ENCODE measurements at regions not wholly inside any gene's neighbourhood (a gene's known extent, or its start where the extent isn't known, plus 50 kb on each side); places are given as distances from the start of the nearest gene placed in this dataset.

DNA sequence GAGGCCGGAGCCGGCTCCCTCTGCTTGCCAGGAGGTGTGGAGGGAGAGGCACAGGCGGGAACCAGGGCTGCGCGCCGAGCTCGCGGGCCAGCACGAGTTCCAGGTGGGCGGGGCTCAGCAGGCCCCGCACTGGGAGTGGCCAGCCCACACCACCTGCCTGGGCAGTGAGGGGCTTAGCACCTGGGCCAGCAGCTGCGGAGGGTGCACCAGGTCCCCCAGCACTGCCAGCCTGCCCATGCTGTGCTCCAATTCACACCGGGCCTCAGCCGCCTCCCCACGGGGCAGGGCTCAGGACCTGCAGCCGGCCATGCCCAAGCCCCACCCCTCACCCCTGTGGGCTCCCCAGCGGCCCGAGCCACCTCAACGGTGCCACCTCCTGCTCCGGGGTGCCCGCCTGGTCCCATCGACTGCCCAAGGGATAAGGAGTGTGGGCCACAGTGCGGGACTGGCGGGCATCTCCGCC lies 72.4 kb upstream of the PPP2R5C start:
- TF ChIP-seq PAX5 (IDR thresholded peaks at IDR 0.05; ENCODE audit: borderline replicate concordance, low read depth, low read length), result no peak
- TF ChIP-seq YY1 (IDR thresholded peaks at IDR 0.05; ENCODE audit: low read depth, low read length), result no peak
- TF ChIP-seq, protein P1, sequence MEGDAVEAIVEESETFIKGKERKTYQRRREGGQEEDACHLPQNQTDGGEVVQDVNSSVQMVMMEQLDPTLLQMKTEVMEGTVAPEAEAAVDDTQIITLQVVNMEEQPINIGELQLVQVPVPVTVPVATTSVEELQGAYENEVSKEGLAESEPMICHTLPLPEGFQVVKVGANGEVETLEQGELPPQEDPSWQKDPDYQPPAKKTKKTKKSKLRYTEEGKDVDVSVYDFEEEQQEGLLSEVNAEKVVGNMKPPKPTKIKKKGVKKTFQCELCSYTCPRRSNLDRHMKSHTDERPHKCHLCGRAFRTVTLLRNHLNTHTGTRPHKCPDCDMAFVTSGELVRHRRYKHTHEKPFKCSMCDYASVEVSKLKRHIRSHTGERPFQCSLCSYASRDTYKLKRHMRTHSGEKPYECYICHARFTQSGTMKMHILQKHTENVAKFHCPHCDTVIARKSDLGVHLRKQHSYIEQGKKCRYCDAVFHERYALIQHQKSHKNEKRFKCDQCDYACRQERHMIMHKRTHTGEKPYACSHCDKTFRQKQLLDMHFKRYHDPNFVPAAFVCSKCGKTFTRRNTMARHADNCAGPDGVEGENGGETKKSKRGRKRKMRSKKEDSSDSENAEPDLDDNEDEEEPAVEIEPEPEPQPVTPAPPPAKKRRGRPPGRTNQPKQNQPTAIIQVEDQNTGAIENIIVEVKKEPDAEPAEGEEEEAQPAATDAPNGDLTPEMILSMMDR (IDR thresholded peaks at IDR 0.05 in 2 of 3, conservative IDR thresholded peaks at IDR 0.05 in 1 of 3; ENCODE audit: control insufficient read depth in 2 of 3, extremely low read depth in 1 of 3, insufficient read depth in 1 of 3, low read depth in 3 of 3, low read length in 3 of 3), result no peak
- TF ChIP-seq ZZZ3 (IDR thresholded peaks at IDR 0.05; ENCODE audit: control insufficient read depth, insufficient read length, low read depth), result no peak
- TF ChIP-seq ZNF274 (IDR thresholded peaks at IDR 0.05; ENCODE audit: insufficient read depth, insufficient read length), result no peak
- no peak for TF ChIP-seq RCOR1 (conservative IDR thresholded peaks at IDR 0.05; ENCODE audit: low read depth, low read length)
- TF ChIP-seq EP300 (IDR thresholded peaks at IDR 0.05; ENCODE audit: borderline replicate concordance in 1 of 2, control insufficient read depth in 1 of 2, low read depth in 2 of 2, low read length in 2 of 2), result no peak
- TF ChIP-seq HCFC1 (IDR thresholded peaks at IDR 0.05; ENCODE audit: low read length), result no peak
- TF ChIP-seq POLR2AphosphoS5 (IDR thresholded peaks at IDR 0.05; ENCODE audit: low read length), result no peak
- TF ChIP-seq SIN3A (IDR thresholded peaks at IDR 0.05; ENCODE audit: low read depth, low read length), result no peak

All from GM12878 (cell line).